IPS-NIHi7 (cell line): ENCODE measurements at regions not wholly inside any gene's neighbourhood (a gene's known extent, or its start where the extent isn't known, plus 50 kb on each side); places are given as distances from the start of the nearest gene placed in this dataset.

Source experiments
- DNase-seq: peaks from one replicate; pipeline ENCODE4 v3.0.0; 2012; ENCODE audit warnings: mixed read lengths; ENCODE audit errors: extremely low spot score

GRCh38 chr2:100765481-100765880 is 54.5 kb upstream of the NPAS2 start:
- DNase-seq, result no peak

- DNase-seq, result no peak
Observed at GRCh38 chr2:100766256-100766655, 53.7 kb upstream of the NPAS2 start.

GRCh38 chr2:100766806-100767205 is 53.1 kb upstream of the NPAS2 start:
- no peak for DNase-seq

- DNase-seq, result no peak
Observed at GRCh38 chr2:100767224-100767653, 52.7 kb upstream of the NPAS2 start.

GRCh38 chr2:100767810-100768806 is 51.8 kb upstream of the NPAS2 start:
- no peak for DNase-seq
